ENCODE measurements at regions not wholly inside any gene's neighbourhood (a gene's known extent, or its start where the extent isn't known, plus 50 kb on each side); places are given as distances from the start of the nearest gene placed in this dataset.

- TF ChIP-seq CTCF (conservative IDR thresholded peaks at IDR 0.05; ENCODE audit: low read depth, low read length) = no peak
- no peak for TF ChIP-seq EZH2 (IDR thresholded peaks at IDR 0.05; ENCODE audit: borderline replicate concordance, low read depth, low read length, poor library complexity, severe bottlenecking)
Observed at GRCh38 chr3:94904156-94904674, 841.4 kb downstream of the NSUN3 start.

All from A673 (cell line).